ENCODE measurements at regions not wholly inside any gene's neighbourhood (a gene's known extent, or its start where the extent isn't known, plus 50 kb on each side); places are given as distances from the start of the nearest gene placed in this dataset.

DNA sequence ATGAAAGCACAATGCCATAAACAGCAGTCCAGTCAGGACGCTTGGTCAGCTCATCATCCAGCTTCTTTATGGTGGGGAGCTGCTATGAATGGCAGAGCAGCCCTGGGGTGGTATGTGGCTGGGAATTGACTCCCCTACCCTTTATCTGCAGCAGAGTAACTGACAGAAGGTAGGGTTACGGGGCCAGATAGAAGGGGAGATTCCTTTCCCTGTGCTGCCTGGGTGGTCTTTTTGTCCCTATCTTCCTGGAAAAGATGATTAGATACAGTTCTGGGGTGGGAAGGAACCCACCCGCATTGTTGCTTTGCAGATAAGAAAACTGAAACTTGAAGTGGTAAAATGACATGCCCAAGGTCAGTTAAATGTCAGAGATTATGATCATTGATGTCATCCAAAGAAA is 405.5 kb downstream of the ARHGEF28 start:
- Histone ChIP-seq H3K4me2 (ENCODE audit: insufficient read depth, low read length) (no peak overlapping the region), H3K27ac (ENCODE audit: low read length) (no peak overlapping the region), H3K4me3 (ENCODE audit: low read depth in 1 of 2, low read length in 2 of 2) (no peak overlapping the region), H3K27me3 (ENCODE audit: insufficient read depth, low read length, poor library complexity) (no peaks in the 10 kb centered on the region), H2AFZ (ENCODE audit: low read depth, low read length) (no peak overlapping the region), H3K36me3 (ENCODE audit: insufficient read depth, low read length) (no peaks in the 10 kb centered on the region), H3K9me3 (ENCODE audit: insufficient read depth, low read length, severe bottlenecking) (no peaks in the 10 kb centered on the region), H3K79me2 (ENCODE audit: insufficient read depth, low read length) (no peaks in the 10 kb centered on the region), H3K4me1 (ENCODE audit: insufficient read depth, low read length) (no peaks in the 10 kb centered on the region), H3K9ac (ENCODE audit: low read depth, low read length) (no peak overlapping the region), H4K20me1 (ENCODE audit: insufficient read depth, low read length) (no peaks in the 10 kb centered on the region)
- no peak for DNase-seq
- ATAC-seq (ENCODE audit: insufficient read depth, low read depth): no peak
- TF ChIP-seq CTCF (IDR thresholded peaks at IDR 0.05; ENCODE audit: borderline replicate concordance, extremely low read depth, low read length, poor library complexity, severe bottlenecking) (no peak), EZH2 (IDR thresholded peaks at IDR 0.05; ENCODE audit: borderline replicate concordance, low read depth, low read length, severe bottlenecking) (no peak)

- H4K20me1 ChIP-seq (ENCODE audit: insufficient read depth, low read length): no peaks in the 10 kb centered on the region
- no peak overlapping the region for H3K27ac ChIP-seq (ENCODE audit: low read length)
- H3K36me3 ChIP-seq (ENCODE audit: insufficient read depth, low read length): no peaks in the 10 kb centered on the region
- no peak overlapping the region for H2AFZ ChIP-seq (ENCODE audit: low read depth, low read length)
- H3K4me3 ChIP-seq (ENCODE audit: low read depth in 1 of 2, low read length in 2 of 2): no peak overlapping the region
- no peaks in the 10 kb centered on the region for H3K9me3 ChIP-seq (ENCODE audit: insufficient read depth, low read length, severe bottlenecking)
- TF ChIP-seq CTCF (IDR thresholded peaks at IDR 0.05; ENCODE audit: borderline replicate concordance, extremely low read depth, low read length, poor library complexity, severe bottlenecking): no peak
- no peak for TF ChIP-seq EZH2 (IDR thresholded peaks at IDR 0.05; ENCODE audit: borderline replicate concordance, low read depth, low read length, severe bottlenecking)
- no peak overlapping the region for H3K4me2 ChIP-seq (ENCODE audit: insufficient read depth, low read length)
- no peaks in the 10 kb centered on the region for H3K27me3 ChIP-seq (ENCODE audit: insufficient read depth, low read length, poor library complexity)
- H3K79me2 ChIP-seq (ENCODE audit: insufficient read depth, low read length): no peaks in the 10 kb centered on the region
- DNase-seq: no peak
- no peaks in the 10 kb centered on the region for H3K4me1 ChIP-seq (ENCODE audit: insufficient read depth, low read length)
- ATAC-seq (ENCODE audit: insufficient read depth, low read depth): no peak
- no peak overlapping the region for H3K9ac ChIP-seq (ENCODE audit: low read depth, low read length)
Measured at GRCh38 chr5:74030821-74031220, 404.8 kb downstream of the ARHGEF28 start.

DNA sequence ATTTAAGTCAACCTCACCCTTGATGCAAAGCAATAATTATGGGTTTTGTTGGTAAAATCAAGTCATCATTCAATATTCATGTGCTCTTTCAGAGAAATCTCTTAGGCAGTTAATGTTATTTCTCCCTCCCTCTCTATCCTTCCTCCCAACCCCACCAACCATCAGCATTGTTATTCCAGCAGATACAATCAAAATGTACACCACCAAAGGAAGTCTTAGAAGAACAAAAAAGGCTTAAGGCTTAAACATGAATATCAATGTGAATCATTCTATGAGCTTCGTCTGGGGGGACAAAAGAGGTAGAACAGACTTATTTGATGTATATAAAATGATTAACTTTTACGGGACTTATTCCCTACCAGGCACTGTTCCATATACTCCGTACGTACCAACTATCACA is 404.4 kb downstream of the ARHGEF28 start:
- no peaks in the 10 kb centered on the region for H3K9me3 ChIP-seq (ENCODE audit: insufficient read depth, low read length, severe bottlenecking)
- no peak for ATAC-seq (ENCODE audit: insufficient read depth, low read depth)
- H3K27me3 ChIP-seq (ENCODE audit: insufficient read depth, low read length, poor library complexity): no peaks in the 10 kb centered on the region
- no peak overlapping the region for H3K4me3 ChIP-seq (ENCODE audit: low read depth in 1 of 2, low read length in 2 of 2)
- H2AFZ ChIP-seq (ENCODE audit: low read depth, low read length): no peak overlapping the region
- H4K20me1 ChIP-seq (ENCODE audit: insufficient read depth, low read length): no peaks in the 10 kb centered on the region
- no peaks in the 10 kb centered on the region for H3K36me3 ChIP-seq (ENCODE audit: insufficient read depth, low read length)
- no peak for TF ChIP-seq EZH2 (IDR thresholded peaks at IDR 0.05; ENCODE audit: borderline replicate concordance, low read depth, low read length, severe bottlenecking)
- TF ChIP-seq CTCF (IDR thresholded peaks at IDR 0.05; ENCODE audit: borderline replicate concordance, extremely low read depth, low read length, poor library complexity, severe bottlenecking): no peak
- no peak overlapping the region for H3K4me2 ChIP-seq (ENCODE audit: insufficient read depth, low read length)
- no peak for DNase-seq
- H3K79me2 ChIP-seq (ENCODE audit: insufficient read depth, low read length): no peaks in the 10 kb centered on the region
- no peaks in the 10 kb centered on the region for H3K4me1 ChIP-seq (ENCODE audit: insufficient read depth, low read length)
- H3K27ac ChIP-seq (ENCODE audit: low read length): no peak overlapping the region
- H3K9ac ChIP-seq (ENCODE audit: low read depth, low read length): no peak overlapping the region

DNA sequence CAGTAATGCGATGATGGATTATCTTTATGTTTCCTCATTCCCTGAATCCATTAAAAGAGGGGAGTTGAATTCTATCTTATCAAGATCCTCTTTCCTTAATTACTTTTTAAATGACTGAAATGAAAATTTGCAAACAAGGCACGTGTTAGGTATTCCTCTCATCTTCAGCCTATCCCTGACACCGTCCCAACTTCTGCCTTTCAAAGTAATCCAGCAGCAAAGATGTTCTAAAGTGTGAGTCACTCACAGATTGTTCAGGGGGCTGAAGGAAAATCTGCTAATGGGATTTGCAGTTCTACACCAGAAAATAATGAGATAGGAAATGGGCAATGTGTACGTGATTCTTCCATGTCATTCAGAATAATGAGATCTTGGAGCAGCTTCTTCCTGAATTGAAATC is 403.0 kb downstream of the ARHGEF28 start:
- no peaks in the 10 kb centered on the region for H4K20me1 ChIP-seq (ENCODE audit: insufficient read depth, low read length)
- no peaks in the 10 kb centered on the region for H3K4me1 ChIP-seq (ENCODE audit: insufficient read depth, low read length)
- H3K36me3 ChIP-seq (ENCODE audit: insufficient read depth, low read length): no peaks in the 10 kb centered on the region
- no peak overlapping the region for H2AFZ ChIP-seq (ENCODE audit: low read depth, low read length)
- H3K27me3 ChIP-seq (ENCODE audit: insufficient read depth, low read length, poor library complexity): no peaks in the 10 kb centered on the region
- H3K4me2 ChIP-seq (ENCODE audit: insufficient read depth, low read length): no peak overlapping the region
- no peaks in the 10 kb centered on the region for H3K9me3 ChIP-seq (ENCODE audit: insufficient read depth, low read length, severe bottlenecking)
- H3K9ac ChIP-seq (ENCODE audit: low read depth, low read length): no peak overlapping the region
- TF ChIP-seq EZH2 (IDR thresholded peaks at IDR 0.05; ENCODE audit: borderline replicate concordance, low read depth, low read length, severe bottlenecking) (no peak), CTCF (IDR thresholded peaks at IDR 0.05; ENCODE audit: borderline replicate concordance, extremely low read depth, low read length, poor library complexity, severe bottlenecking) (no peak)
- ATAC-seq (ENCODE audit: insufficient read depth, low read depth) (no peak), DNase-seq (no peak)
- H3K4me3 ChIP-seq (ENCODE audit: low read depth in 1 of 2, low read length in 2 of 2): no peak overlapping the region
- H3K79me2 ChIP-seq (ENCODE audit: insufficient read depth, low read length): no peaks in the 10 kb centered on the region
- H3K27ac ChIP-seq (ENCODE audit: low read length): no peak overlapping the region
